CD4-positive, alpha-beta T cell (primary cell): ENCODE measurements at regions not wholly inside any gene's neighbourhood (a gene's known extent, or its start where the extent isn't known, plus 50 kb on each side); places are given as distances from the start of the nearest gene placed in this dataset.

Experiments
- ATAC-seq: fragments of 200-7000 bp; cut with Tn5 transposase; one replicate; pipeline ENCODE4 v1.10.0; 2022; ENCODE audit warnings: mild to moderate bottlenecking; ENCODE audit not compliant: poor library complexity
- CTCF ChIA-PET: fragments of 350-600 bp; sonication (Branson Sonifier 250); formaldehyde crosslinking; loops from one replicate; lab custom pipeline; 2021; ENCODE audit warnings: antibody characterized with exemption, inconsistent platforms; lab: Charles Lee
- POLR2A ChIA-PET: fragments of 350-600 bp; sonication (Branson Sonifier 250); formaldehyde crosslinking; loops from one replicate; lab custom pipeline; 2021; ENCODE audit warnings: antibody characterized with exemption, inconsistent platforms; lab: Charles Lee
- DNase-seq, 14 experiments: peaks; one replicate each; pipeline ENCODE4 v3.0.0-alpha.2; 2013 to 2020; ENCODE audit warnings: mixed read lengths in 2 of 14
- H3K27ac ChIP-seq, 2 donors: one replicate each; pipeline versions ENCODE4 v1.5.1 to v1.7.0; 2013; ENCODE audit warnings: low read length in 2 of 2, low read depth in 1 of 2, mild to moderate bottlenecking in 1 of 2
- H3K27me3 ChIP-seq, 2 experiments: 1 replicate in 1 of 2; 2 replicates in 1 of 2; pipeline versions ENCODE4 v1.6.1 to v1.7.0; 2013; ENCODE audit warnings: low read length in 2 of 2, control low read depth in 1 of 2, mild to moderate bottlenecking in 1 of 2, moderate library complexity in 1 of 2; ENCODE audit not compliant: insufficient read depth in 2 of 2, control insufficient read depth in 1 of 2
- H3K36me3 ChIP-seq: one replicate; pipeline ENCODE4 v1.6.1; 2013; ENCODE audit warnings: low read length, control low read depth; ENCODE audit not compliant: insufficient read depth
- H3K4me1 ChIP-seq: one replicate; pipeline ENCODE4 v1.6.1; 2013; ENCODE audit warnings: low read length, control low read depth; ENCODE audit not compliant: insufficient read depth
- H3K4me3 ChIP-seq: one replicate; pipeline ENCODE4 v1.5.1; 2013; ENCODE audit warnings: mild to moderate bottlenecking, low read length, moderate library complexity
- H3K9me3 ChIP-seq, 2 experiments: 1 replicate in 1 of 2; 2 replicates in 1 of 2; pipeline versions ENCODE4 v1.6.1 to v1.7.0; 2013; ENCODE audit warnings: low read length in 2 of 2, mild to moderate bottlenecking in 2 of 2, control low read depth in 1 of 2, moderate library complexity in 1 of 2; ENCODE audit not compliant: control insufficient read depth in 1 of 2, insufficient read depth in 1 of 2
- H3K27ac Mint-ChIP-seq: one replicate; pipeline ENCODE4 v1.8.0; 2020; ENCODE audit warnings: mixed read lengths
- H3K27me3 Mint-ChIP-seq: one replicate; pipeline ENCODE4 v1.8.0; 2021; ENCODE audit warnings: mixed read lengths
- H3K36me3 Mint-ChIP-seq: one replicate; pipeline ENCODE4 v1.8.0; 2021; ENCODE audit warnings: low read depth, mixed read lengths
- H3K4me1 Mint-ChIP-seq: one replicate; pipeline ENCODE4 v1.8.0; 2021; ENCODE audit warnings: low read depth, mixed read lengths
- H3K4me3 Mint-ChIP-seq: one replicate; pipeline ENCODE4 v1.8.0; 2020; ENCODE audit warnings: mild to moderate bottlenecking, mixed read lengths
- H3K9me3 Mint-ChIP-seq: one replicate; pipeline ENCODE4 v1.8.0; 2020; ENCODE audit warnings: mixed read lengths
- CTCF ChIP-seq: fragments of 200-600 bp; IDR thresholded peaks from one replicate; pipeline ENCODE4 v1.8.0; 2022; ENCODE audit warnings: antibody characterized with exemption, mild to moderate bottlenecking
- intact Hi-C, 2 experiments: fragments of 100-400 bp; cut with DNase I in 1 of 2; cut with micrococcal nuclease in 1 of 2; formaldehyde crosslinking; loops; one replicate each; pipeline versions ENCODE4 v1.15.1 to v1.9.0; 2023 to 2025; cut with DNase I, micrococcal nuclease

GRCh38 chr3:160174621-160175020 lies 50.6 kb upstream of the C3orf80 start:
- no peaks in the 10 kb centered on the region for H3K36me3 ChIP-seq
- peaks cover 2% of the 10 kb centered on the region for H3K4me1 ChIP-seq
- ATAC-seq (no peak), DNase-seq (no peak)
- H3K4me1 Mint-ChIP-seq, result peaks cover 16% of the 10 kb centered on the region
- H3K4me3 ChIP-seq, result no peak overlapping the region
- peaks cover 5% of the 10 kb centered on the region for H3K27me3 Mint-ChIP-seq
- H3K36me3 Mint-ChIP-seq, result no peaks in the 10 kb centered on the region
- H3K4me3 Mint-ChIP-seq, result no peak overlapping the region
- TF ChIP-seq CTCF, result no peak
- H3K27me3 ChIP-seq, result peaks cover 0 to 4% of the 10 kb centered on the region in 2 experiments
- CTCF ChIA-PET, result no interaction called here
- no peaks in the 10 kb centered on the region for H3K9me3 Mint-ChIP-seq
- no peak overlapping the region for H3K27ac Mint-ChIP-seq
- no peak overlapping the region for H3K27ac ChIP-seq
- no peaks in the 10 kb centered on the region for H3K9me3 ChIP-seq
- POLR2A ChIA-PET, result no interaction called here
- intact Hi-C loops, result no loop called here
